HEK293 (cell line): ENCODE measurements at regions not wholly inside any gene's neighbourhood (a gene's known extent, or its start where the extent isn't known, plus 50 kb on each side); places are given as distances from the start of the nearest gene placed in this dataset.

Experiments
- CTCF ChIA-PET: fragments of 350-600 bp; formaldehyde crosslinking; extraction: SDS; loops from one replicate; lab custom pipeline; 2021; ENCODE audit warnings: antibody characterized with exemption; lab: Yijun Ruan, JAX
- POLR2A ChIA-PET: fragments of 300-600 bp; formaldehyde crosslinking; extraction: SDS; loops from one replicate; lab custom pipeline; 2020; ENCODE audit warnings: antibody characterized with exemption, inconsistent platforms; lab: Yijun Ruan, JAX
- H3K27ac ChIP-seq: fragments of 200-500 bp; sonication (Bioruptor generic); 2 replicates; pipeline ENCODE4 v1.5.1; 2014; ENCODE audit warnings: low read depth, low read length, control low read depth, inconsistent platforms; ENCODE audit errors: extremely low read depth
- H3K36me3 ChIP-seq, 2 experiments: fragments of 200-500 bp in 1 of 2; sonication (Bioruptor generic) in 1 of 2; 1 replicate in 1 of 2; 2 replicates in 1 of 2; pipeline ENCODE4 v1.5.1; 2014 to 2017; ENCODE audit warnings: inconsistent platforms in 2 of 2, low read length in 2 of 2; ENCODE audit not compliant: control insufficient read depth in 2 of 2, insufficient read depth in 1 of 2
- H3K4me1 ChIP-seq: fragments of 200-500 bp; sonication (Bioruptor generic); 2 replicates; pipeline ENCODE4 v1.5.1; 2014; ENCODE audit warnings: mild to moderate bottlenecking, low read length, inconsistent platforms; ENCODE audit not compliant: control insufficient read depth, insufficient read depth
- H3K4me3 ChIP-seq: 2 replicates; pipeline ENCODE4 v1.5.1; 2011; ENCODE audit warnings: low read depth, mild to moderate bottlenecking, control low read depth, low read length, moderate library complexity
- H3K9me3 ChIP-seq: fragments of 200-500 bp; sonication (Bioruptor generic); 2 replicates; pipeline ENCODE4 v1.5.1; 2014; ENCODE audit warnings: low read depth, low read length, inconsistent platforms; ENCODE audit not compliant: control insufficient read depth, insufficient read depth
- BCL11A ChIP-seq: fragments of 450-650 bp; formaldehyde crosslinking; IDR thresholded peaks from 2 replicates; pipeline ENCODE4 v1.5.1; 2016; ENCODE audit warnings: low read depth, missing biosample characterization, missing genetic modification characterization
- FEZF1 ChIP-seq: fragments of 450-650 bp; formaldehyde crosslinking; IDR thresholded peaks from 2 replicates; pipeline ENCODE4 v1.5.1; 2016; ENCODE audit warnings: missing biosample characterization, missing genetic modification characterization
- REPIN1 ChIP-seq: fragments of 450-650 bp; formaldehyde crosslinking; IDR thresholded peaks from 2 replicates; pipeline ENCODE4 v1.5.1; 2017; ENCODE audit warnings: missing biosample characterization, missing genetic modification characterization, low read depth
- ZBTB44 ChIP-seq: fragments of 450-650 bp; IDR thresholded peaks from 2 replicates; pipeline ENCODE4 v1.5.1; 2018; ENCODE audit warnings: missing biosample characterization, mild to moderate bottlenecking, missing genetic modification characterization
- ZNF148 ChIP-seq: fragments of 450-650 bp; formaldehyde crosslinking; IDR thresholded peaks from 2 replicates; pipeline ENCODE4 v1.5.0; 2017; ENCODE audit warnings: missing biosample characterization, missing genetic modification characterization, borderline replicate concordance
- ZNF214 ChIP-seq: fragments of 450-650 bp; formaldehyde crosslinking; IDR thresholded peaks from 2 replicates; pipeline ENCODE4 v1.5.1; 2017; ENCODE audit warnings: missing biosample characterization, mild to moderate bottlenecking, missing genetic modification characterization, borderline replicate concordance
- ZNF362 ChIP-seq: fragments of 450-650 bp; formaldehyde crosslinking; IDR thresholded peaks from 2 replicates; pipeline ENCODE4 v1.5.1; 2016; ENCODE audit warnings: missing biosample characterization, missing genetic modification characterization
- ZNF394 ChIP-seq: fragments of 450-650 bp; formaldehyde crosslinking; IDR thresholded peaks from 2 replicates; pipeline ENCODE4 v1.5.1; 2016; ENCODE audit warnings: missing biosample characterization, missing genetic modification characterization, mild to moderate bottlenecking, moderate library complexity, borderline replicate concordance
- ZNF423 ChIP-seq: fragments of 450-650 bp; formaldehyde crosslinking; IDR thresholded peaks from 2 replicates; pipeline ENCODE4 v1.5.1; 2016; ENCODE audit warnings: missing biosample characterization, missing genetic modification characterization
- ZNF558 ChIP-seq: fragments of 450-650 bp; formaldehyde crosslinking; IDR thresholded peaks from 2 replicates; pipeline ENCODE4 v1.5.1; 2016; ENCODE audit warnings: missing biosample characterization, missing genetic modification characterization
- ZNF624 ChIP-seq: fragments of 450-650 bp; formaldehyde crosslinking; IDR thresholded peaks from 2 replicates; pipeline ENCODE4 v1.5.1; 2017; ENCODE audit warnings: missing biosample characterization, missing genetic modification characterization
- ZNF626 ChIP-seq: fragments of 450-650 bp; sonication (Bioruptor Pico); formaldehyde crosslinking; IDR thresholded peaks from 2 replicates; pipeline ENCODE4 v1.5.1; 2018; ENCODE audit warnings: missing biosample characterization, missing genetic modification characterization, inconsistent platforms
- ZNF785 ChIP-seq: fragments of 450-650 bp; formaldehyde crosslinking; IDR thresholded peaks from 2 replicates; pipeline ENCODE4 v1.5.1; 2016; ENCODE audit warnings: missing biosample characterization, missing genetic modification characterization
- ZSCAN4 ChIP-seq: fragments of 450-650 bp; formaldehyde crosslinking; IDR thresholded peaks from 2 replicates; pipeline ENCODE4 v1.5.1; 2017; ENCODE audit warnings: missing biosample characterization, missing genetic modification characterization
- ZXDB ChIP-seq: fragments of 450-650 bp; formaldehyde crosslinking; IDR thresholded peaks from 2 replicates; pipeline ENCODE4 v1.5.1; 2016; ENCODE audit warnings: missing biosample characterization, missing genetic modification characterization

GRCh38 chr5:175238326-175238725 lies 205.7 kb downstream of the DRD1 start:
- POLR2A ChIA-PET = no interaction called here
- CTCF ChIA-PET = interaction anchor here (0.6 kb wide), 1 partner anchor 14 kb away, joined by 3 read pairs; no protein-coding TSS in a partner anchor

GRCh38 chr5:175236176-175236575 lies 207.8 kb downstream of the DRD1 start:
- TF ChIP-seq ZXDB (tag by site-specific recombination) = no peak
- no peak for TF ChIP-seq ZNF558 (tag by site-specific recombination)
- TF ChIP-seq FEZF1 = no peak
- TF ChIP-seq ZNF362 (tag by site-specific recombination) = no peak
- no peak for TF ChIP-seq ZNF214 (tag by site-specific recombination)
- no peak for TF ChIP-seq ZNF394
- TF ChIP-seq ZNF423 (tag by site-specific recombination) = no peak
- TF ChIP-seq ZNF626 (tag by site-specific recombination) = no peak
- TF ChIP-seq, all 188 proteins: peak for 0
- ChIA-PET POLR2A (no interaction called here), CTCF (no interaction called here)
- Histone ChIP-seq H3K36me3 (no peaks in the 10 kb centered on the region), H3K4me3 (no peak overlapping the region), H3K27ac (no peak overlapping the region), H3K9me3 (no peaks in the 10 kb centered on the region), H3K4me1 (no peaks in the 10 kb centered on the region)

More at GRCh38 chr5:175238326-175238725, 205.7 kb downstream of the DRD1 start:
- Histone ChIP-seq H3K9me3 (no peaks in the 10 kb centered on the region), H3K4me3 (no peak overlapping the region), H3K36me3 (no peaks in the 10 kb centered on the region), H3K4me1 (no peaks in the 10 kb centered on the region), H3K27ac (no peak overlapping the region)
- no peak for TF ChIP-seq ZNF624 (tag by site-specific recombination)
- TF ChIP-seq ZNF785 (tag by site-specific recombination) = no peak
- no peak for TF ChIP-seq BCL11A (tag by site-specific recombination)
- no peak for TF ChIP-seq FEZF1
- TF ChIP-seq REPIN1 (tag by site-specific recombination) = no peak
- no peak for TF ChIP-seq ZSCAN4
- TF ChIP-seq ZBTB44 (tag by site-specific recombination) = no peak
- TF ChIP-seq ZNF148 (tag by site-specific recombination) = no peak
